Peyer's patch (tissue), 4 donors: ENCODE measurements at regions not wholly inside any gene's neighbourhood (a gene's known extent, or its start where the extent isn't known, plus 50 kb on each side); places are given as distances from the start of the nearest gene placed in this dataset.

ENCODE experiments used
- CTCF ChIP-seq, 6 experiments: fragments of 450-650 bp in 4 of 6; fragments of 200-600 bp in 2 of 6; sonication (generic) in 1 of 6; IDR thresholded peaks; one replicate each; pipeline ENCODE4 v1.5.1; 2017 to 2019; ENCODE audit warnings: antibody characterized with exemption in 6 of 6, mild to moderate bottlenecking in 3 of 6, moderate library complexity in 1 of 6
- POLR2A ChIP-seq, 2 donors: fragments of 450-650 bp; IDR thresholded peaks; one replicate each; pipeline ENCODE4 v1.5.1; 2017; ENCODE audit warnings: antibody characterized with exemption in 2 of 2, mild to moderate bottlenecking in 2 of 2, moderate library complexity in 2 of 2

GRCh38 chr10:125231116-125231812, 70.9 kb upstream of the CTBP2 start:
- TF ChIP-seq CTCF (IDR thresholded peaks at IDR 0.05) (no peak), POLR2A (IDR thresholded peaks at IDR 0.05) (no peak)
